Endothelial cell of umbilical vein (primary cell): ENCODE measurements at regions not wholly inside any gene's neighbourhood (a gene's known extent, or its start where the extent isn't known, plus 50 kb on each side); places are given as distances from the start of the nearest gene placed in this dataset.

Experiments used
- CTCF ChIP-seq, 2 donors: IDR thresholded peaks; 1 replicate in 1 of 2; 2 replicates in 1 of 2; pipeline ENCODE4 v1.5.1; 2011; ENCODE audit warnings: low read length in 2 of 2, mild to moderate bottlenecking in 2 of 2, moderate library complexity in 2 of 2, control low read depth in 1 of 2, inconsistent platforms in 1 of 2, low read depth in 1 of 2; ENCODE audit not compliant: insufficient read depth in 1 of 2; ENCODE audit errors: extremely low read depth in 1 of 2
- EZH2 ChIP-seq: IDR thresholded peaks from 2 replicates; pipeline ENCODE4 v1.6.1; 2012; ENCODE audit warnings: borderline replicate concordance, low read depth, mild to moderate bottlenecking, moderate library complexity, low read length, inconsistent platforms; ENCODE audit not compliant: severe bottlenecking
- FOS ChIP-seq: IDR thresholded peaks from 2 replicates; pipeline ENCODE4 v1.6.1; 2011; ENCODE audit warnings: mild to moderate bottlenecking, low read length, moderate library complexity, borderline replicate concordance; ENCODE audit not compliant: insufficient read depth
- GATA2 ChIP-seq: IDR thresholded peaks from 2 replicates; pipeline ENCODE4 v1.7.0; 2011; ENCODE audit warnings: low read depth, mild to moderate bottlenecking, moderate library complexity, mixed read lengths, low read length; ENCODE audit not compliant: insufficient read length, insufficient read depth
- JUN ChIP-seq: IDR thresholded peaks from 2 replicates; pipeline ENCODE4 v1.6.1; 2011; ENCODE audit warnings: borderline replicate concordance, low read depth; ENCODE audit not compliant: insufficient read length, insufficient read depth
- MAX ChIP-seq: IDR thresholded peaks from 2 replicates; pipeline ENCODE4 v1.6.1; 2011; ENCODE audit not compliant: insufficient read depth, insufficient read length
- MYC ChIP-seq: IDR thresholded peaks from one replicate; pipeline ENCODE4 v1.6.1; 2011; ENCODE audit warnings: mild to moderate bottlenecking, low read depth, low read length
- POLR2A ChIP-seq: IDR thresholded peaks from 2 replicates; pipeline ENCODE4 v1.6.1; 2012; ENCODE audit warnings: low read depth, mild to moderate bottlenecking, control low read depth, low read length
- POLR2AphosphoS5 ChIP-seq: IDR thresholded peaks from 2 replicates; pipeline ENCODE4 v1.6.1; 2012; ENCODE audit warnings: low read depth, mild to moderate bottlenecking, control low read depth, low read length, moderate library complexity; ENCODE audit not compliant: insufficient read depth

GRCh38 chr2:16259010-16259409, 318.7 kb downstream of the MYCN start:
- no peak for TF ChIP-seq CTCF (IDR thresholded peaks at IDR 0.05; ENCODE audit: extremely low read depth in 1 of 2, insufficient read depth in 1 of 2, low read depth in 1 of 2, low read length in 2 of 2)
- TF ChIP-seq MAX: no peak
- no peak for TF ChIP-seq EZH2
- TF ChIP-seq POLR2A: no peak
- TF ChIP-seq MYC: no peak
- TF ChIP-seq POLR2AphosphoS5: no peak
- no peak for TF ChIP-seq GATA2
- TF ChIP-seq FOS: no peak
- TF ChIP-seq JUN: no peak
